H9 (cell line): ENCODE measurements at regions not wholly inside any gene's neighbourhood (a gene's known extent, or its start where the extent isn't known, plus 50 kb on each side); places are given as distances from the start of the nearest gene placed in this dataset.

Experiments
- DNase-seq: peaks from one replicate; pipeline ENCODE4 v3.0.0-alpha.2; 2017
- H2AFZ ChIP-seq: one replicate; pipeline ENCODE4 v1.6.1; 2013; ENCODE audit warnings: mild to moderate bottlenecking, low read length, control low read depth, moderate library complexity
- H2AK5ac ChIP-seq: 2 replicates; pipeline ENCODE4 v1.6.1; 2013; ENCODE audit warnings: low read length, control low read depth, mixed read lengths; ENCODE audit not compliant: insufficient read length
- H2BK120ac ChIP-seq: one replicate; pipeline ENCODE4 v1.6.1; 2013; ENCODE audit warnings: low read depth, mild to moderate bottlenecking, low read length, control low read depth, inconsistent platforms; ENCODE audit not compliant: poor library complexity, severe bottlenecking
- H2BK12ac ChIP-seq: 2 replicates; pipeline ENCODE4 v1.6.1; 2013; ENCODE audit warnings: low read length, control low read depth, mixed read lengths, low read depth; ENCODE audit not compliant: insufficient read length
- H2BK15ac ChIP-seq: 2 replicates; pipeline ENCODE4 v1.6.1; 2013; ENCODE audit warnings: low read depth, low read length, control low read depth
- H2BK20ac ChIP-seq: one replicate; pipeline ENCODE4 v1.6.1; 2013; ENCODE audit warnings: low read depth, mild to moderate bottlenecking, low read length, control low read depth, inconsistent platforms; ENCODE audit not compliant: poor library complexity, severe bottlenecking
- H2BK5ac ChIP-seq: 2 replicates; pipeline ENCODE4 v1.6.1; 2013; ENCODE audit warnings: low read length, control low read depth, mixed read lengths; ENCODE audit not compliant: insufficient read length
- H3K14ac ChIP-seq: 2 replicates; pipeline ENCODE4 v1.6.1; 2013; ENCODE audit warnings: low read length, control low read depth; ENCODE audit not compliant: insufficient read depth
- H3K18ac ChIP-seq: 2 replicates; pipeline ENCODE4 v1.6.1; 2013; ENCODE audit warnings: low read depth, mild to moderate bottlenecking, mixed read lengths, low read length, control low read depth; ENCODE audit not compliant: insufficient read length
- H3K23ac ChIP-seq: 2 replicates; pipeline ENCODE4 v1.6.1; 2013; ENCODE audit warnings: low read length, control low read depth, mixed read lengths, low read depth; ENCODE audit not compliant: insufficient read length
- H3K23me2 ChIP-seq: 2 replicates; pipeline ENCODE4 v1.6.1; 2013; ENCODE audit warnings: low read depth, mild to moderate bottlenecking, mixed read lengths, low read length, control low read depth; ENCODE audit not compliant: insufficient read length, poor library complexity, severe bottlenecking
- H3K27ac ChIP-seq: 2 replicates; pipeline ENCODE4 v1.5.1; 2013; ENCODE audit warnings: low read length, control low read depth, mixed read lengths, low read depth; ENCODE audit not compliant: insufficient read length
- H3K27me3 ChIP-seq: 2 replicates; pipeline ENCODE4 v1.6.1; 2013; ENCODE audit warnings: low read length, control low read depth, inconsistent platforms; ENCODE audit not compliant: insufficient read depth
- H3K4ac ChIP-seq: 2 replicates; pipeline ENCODE4 v1.6.1; 2013; ENCODE audit warnings: low read depth, mild to moderate bottlenecking, control low read depth, inconsistent platforms, low read length, moderate library complexity
- H3K4me1 ChIP-seq: 2 replicates; pipeline ENCODE4 v1.6.1; 2013; ENCODE audit warnings: low read length, control low read depth, inconsistent platforms; ENCODE audit not compliant: insufficient read depth
- H3K4me2 ChIP-seq: 2 replicates; pipeline ENCODE4 v1.6.1; 2013; ENCODE audit warnings: low read length, control low read depth, mixed read lengths; ENCODE audit not compliant: insufficient read length, insufficient read depth
- H3K56ac ChIP-seq: 2 replicates; pipeline ENCODE4 v1.6.1; 2013; ENCODE audit warnings: low read depth, mild to moderate bottlenecking, mixed read lengths, low read length, control low read depth; ENCODE audit not compliant: insufficient read length
- H3K79me1 ChIP-seq: 2 replicates; pipeline ENCODE4 v1.6.1; 2013; ENCODE audit warnings: low read depth, mild to moderate bottlenecking, moderate library complexity, low read length, control low read depth, inconsistent platforms; ENCODE audit not compliant: insufficient read depth, poor library complexity, severe bottlenecking
- H3K79me2 ChIP-seq: 2 replicates; pipeline ENCODE4 v1.6.1; 2013; ENCODE audit warnings: low read length, control low read depth, inconsistent platforms; ENCODE audit not compliant: insufficient read depth
- H3K9ac ChIP-seq: 2 replicates; pipeline ENCODE4 v1.6.1; 2013; ENCODE audit warnings: low read length, control low read depth, mixed read lengths; ENCODE audit not compliant: insufficient read length; ENCODE audit errors: extremely low read depth
- H3K9me3 ChIP-seq: one replicate; pipeline ENCODE4 v1.6.1; 2013; ENCODE audit warnings: low read depth, low read length, inconsistent platforms; ENCODE audit not compliant: control insufficient read depth
- H3T11ph ChIP-seq: one replicate; pipeline ENCODE4 v1.6.1; 2013; ENCODE audit warnings: mild to moderate bottlenecking, low read length, control low read depth, inconsistent platforms
- H4K20me1 ChIP-seq: one replicate; pipeline ENCODE4 v1.6.1; 2013; ENCODE audit not compliant: control insufficient read depth, insufficient read length, insufficient read depth
- H4K5ac ChIP-seq: 2 replicates; pipeline ENCODE4 v1.6.1; 2013; ENCODE audit warnings: low read depth, mild to moderate bottlenecking, mixed read lengths, low read length, control low read depth; ENCODE audit not compliant: insufficient read length
- H4K8ac ChIP-seq: replicated peaks from 2 replicates; pipeline ENCODE4 v1.6.1; 2013; ENCODE audit warnings: low read length, control low read depth, mixed read lengths, low read depth; ENCODE audit not compliant: insufficient read length
- H4K91ac ChIP-seq: 2 replicates; pipeline ENCODE4 v1.6.1; 2013; ENCODE audit warnings: low read depth, mild to moderate bottlenecking, moderate library complexity, mixed read lengths, low read length, control low read depth; ENCODE audit not compliant: insufficient read length
- H3K27ac Mint-ChIP-seq, 3 experiments: 2 replicates in 2 of 3; 3 replicates in 1 of 3; pipeline ENCODE4 v1.8.0; 2020 to 2021; ENCODE audit warnings: mixed read lengths in 3 of 3, mild to moderate bottlenecking in 1 of 3, moderate library complexity in 1 of 3
- H3K27me3 Mint-ChIP-seq: 2 replicates; pipeline ENCODE4 v1.8.0; 2021; ENCODE audit warnings: low read depth, mild to moderate bottlenecking, moderate library complexity, mixed read lengths
- H3K36me3 Mint-ChIP-seq, 3 experiments: 2 replicates in 2 of 3; 3 replicates in 1 of 3; pipeline ENCODE4 v1.8.0; 2020 to 2021; ENCODE audit warnings: low read depth in 3 of 3, mixed read lengths in 3 of 3; ENCODE audit not compliant: insufficient read depth in 1 of 3
- H3K4me1 Mint-ChIP-seq, 2 experiments: 2 replicates each; pipeline ENCODE4 v1.8.0; 2020; ENCODE audit warnings: mixed read lengths in 2 of 2
- H3K4me3 Mint-ChIP-seq, 2 experiments: 2 replicates in 1 of 2; 3 replicates in 1 of 2; pipeline ENCODE4 v1.8.0; 2020 to 2021; ENCODE audit warnings: mild to moderate bottlenecking in 2 of 2, mixed read lengths in 2 of 2, moderate library complexity in 1 of 2
- H3K9me3 Mint-ChIP-seq, 2 experiments: 2 replicates in 1 of 2; 3 replicates in 1 of 2; pipeline ENCODE4 v1.8.0; 2020; ENCODE audit warnings: mild to moderate bottlenecking in 2 of 2, mixed read lengths in 2 of 2, moderate library complexity in 1 of 2
- CTCF ChIP-seq: fragments of 200-600 bp; sonication (generic); conservative IDR thresholded peaks from 3 replicates; pipeline ENCODE4 v1.8.0; 2021; ENCODE audit warnings: antibody characterized with exemption, mild to moderate bottlenecking
- WGBS: extraction: QIAGEN DNeasy Blood & Tissue Kit; methylation state at CpG from one replicate; pipeline ENCODE4 v1.1.7; 2013; ENCODE audit warnings: missing lambda C conversion rate, low lambda C conversion rate, mixed read lengths; ENCODE audit not compliant: insufficient read length; ENCODE audit errors: extremely low coverage; 5-methylcytosine and 5-hydroxymethylcytosine counted together

- no peak overlapping the region for H2BK20ac ChIP-seq
- WGBS, result no CpG with 5 or more reads among the region's 3 CpGs
- no peak overlapping the region for H3K27ac Mint-ChIP-seq
- H3K79me1 ChIP-seq, result no peaks in the 10 kb centered on the region
- no peaks in the 10 kb centered on the region for H3K27me3 Mint-ChIP-seq
- no peaks in the 10 kb centered on the region for H3K4me1 Mint-ChIP-seq
- no peak overlapping the region for H4K8ac ChIP-seq
- no peak overlapping the region for H3K18ac ChIP-seq
- H2BK15ac ChIP-seq, result no peak overlapping the region
- H4K20me1 ChIP-seq, result no peaks in the 10 kb centered on the region
- peaks cover 16 to 22% (median 18%) of the 10 kb centered on the region in 3 experiments for H3K36me3 Mint-ChIP-seq
- DNase-seq, result no peak
- H3K4me2 ChIP-seq, result no peak overlapping the region
- no peak overlapping the region for H3K4me3 Mint-ChIP-seq
- no peaks in the 10 kb centered on the region; the same call in 1 of the 2 replicates for H3K4me1 ChIP-seq
- H3K9ac ChIP-seq, result no peak overlapping the region
- H2BK120ac ChIP-seq, result no peak overlapping the region
- H3K9me3 ChIP-seq, result peaks cover 11% of the 10 kb centered on the region
- H3K4ac ChIP-seq, result no peak overlapping the region
- no peak overlapping the region for H4K5ac ChIP-seq
- H2AFZ ChIP-seq, result no peak overlapping the region
- H2BK5ac ChIP-seq, result no peak overlapping the region
- no peak overlapping the region for H4K91ac ChIP-seq
- H3K79me2 ChIP-seq, result no peaks in the 10 kb centered on the region
- H3K56ac ChIP-seq, result no peak overlapping the region
- H3T11ph ChIP-seq, result no peak overlapping the region
- no peak overlapping the region for H3K23ac ChIP-seq
- H3K27ac ChIP-seq, result no peak overlapping the region
- H2BK12ac ChIP-seq, result no peak overlapping the region
- H3K23me2 ChIP-seq, result no peaks in the 10 kb centered on the region
- no peak for TF ChIP-seq CTCF
- H2AK5ac ChIP-seq, result no peak overlapping the region
- no peak overlapping the region for H3K14ac ChIP-seq
- peaks cover 21 to 25% of the 10 kb centered on the region in 2 experiments for H3K9me3 Mint-ChIP-seq
- no peaks in the 10 kb centered on the region for H3K27me3 ChIP-seq
Observed at GRCh38 chr6:105691081-105691480, 288.2 kb upstream of the PREP start.
